Sigmoid colon (tissue), 6 donors: ENCODE measurements at regions not wholly inside any gene's neighbourhood (a gene's known extent, or its start where the extent isn't known, plus 50 kb on each side); places are given as distances from the start of the nearest gene placed in this dataset.

Source experiments
- DNase-seq: peaks from one replicate; pipeline ENCODE4 v3.0.0-alpha.2; 2019
- H3K27ac ChIP-seq, 4 donors: fragments of 200-600 bp; sonication (generic); one replicate each; pipeline ENCODE4 v1.5.1; 2016 to 2019; ENCODE audit warnings: mild to moderate bottlenecking in 1 of 4
- H3K27me3 ChIP-seq, 3 donors: fragments of 200-600 bp; sonication (generic); one replicate each; pipeline ENCODE4 v1.5.1; 2019; ENCODE audit warnings: mild to moderate bottlenecking in 1 of 3
- H3K36me3 ChIP-seq, 4 donors: fragments of 200-600 bp; sonication (generic); one replicate each; pipeline ENCODE4 v1.5.1; 2016 to 2019
- H3K4me1 ChIP-seq, 4 donors: fragments of 200-600 bp; sonication (generic); one replicate each; pipeline ENCODE4 v1.5.1; 2017 to 2019
- H3K4me3 ChIP-seq, 4 donors: fragments of 200-600 bp; sonication (generic); one replicate each; pipeline ENCODE4 v1.5.1; 2017 to 2019; ENCODE audit warnings: mild to moderate bottlenecking in 2 of 4, moderate library complexity in 1 of 4
- H3K9me3 ChIP-seq, 4 donors: fragments of 200-600 bp in 3 of 4; sonication (generic) in 3 of 4; one replicate each; pipeline versions ENCODE4 v1.5.1 to v1.6.1; 2013 to 2019
- CTCF ChIP-seq, 4 experiments: fragments of 450-650 bp in 3 of 4; fragments of 200-600 bp in 1 of 4; IDR thresholded peaks; one replicate each; pipeline ENCODE4 v1.5.1; 2016 to 2019; ENCODE audit warnings: antibody characterized with exemption in 4 of 4, mild to moderate bottlenecking in 3 of 4, moderate library complexity in 2 of 4
- EP300 ChIP-seq, 4 donors: sonication (generic); formaldehyde crosslinking; IDR thresholded peaks; one replicate each; pipeline ENCODE4 v1.6.1; 2017; ENCODE audit warnings: antibody characterized with exemption in 4 of 4
- POLR2A ChIP-seq, 2 donors: fragments of 450-650 bp; IDR thresholded peaks; one replicate each; pipeline ENCODE4 v1.6.1; 2016; ENCODE audit warnings: antibody characterized with exemption in 2 of 2, mild to moderate bottlenecking in 2 of 2, moderate library complexity in 2 of 2
- POLR2AphosphoS5 ChIP-seq, 4 donors: sonication (generic); formaldehyde crosslinking; IDR thresholded peaks; one replicate each; pipeline ENCODE4 v1.6.1; 2017; ENCODE audit warnings: antibody characterized with exemption in 4 of 4
- WGBS, 2 donors: extraction: QIAGEN DNeasy Blood & Tissue Kit; methylation state at CpG; one replicate each; pipeline ENCODE4 v1.1.7; 2013; 5-methylcytosine and 5-hydroxymethylcytosine counted together
- intact Hi-C: fragments of 100-400 bp; cut with DNase I; formaldehyde crosslinking; loops from one replicate; pipeline ENCODE4 v1.15.1; 2023
- donor health status: healthy with polysubstance abuse.
- donor health status: healthy.

GRCh38 chrX:124426288-124427169, 80.2 kb downstream of the SH2D1A start:
- 66 to 71% methylated on average over 9 of the region's 9 CpGs for WGBS, 2 donors
- Histone ChIP-seq H3K27ac (no peak overlapping the region), H3K27me3 (no peaks in the 10 kb centered on the region), H3K9me3 (no peaks in the 10 kb centered on the region), H3K36me3 (no peaks in the 10 kb centered on the region), H3K4me3 (no peak overlapping the region), H3K4me1 (no peaks in the 10 kb centered on the region)
- intact Hi-C loops = no loop called here
- TF ChIP-seq EP300 (IDR thresholded peaks at IDR 0.05) (no peak), POLR2AphosphoS5 (IDR thresholded peaks at IDR 0.05) (no peak), CTCF (IDR thresholded peaks at IDR 0.05) (no peak), POLR2A (IDR thresholded peaks at IDR 0.05) (no peak)
- DNase-seq = no peak

GRCh38 chrX:124433186-124433585, 86.8 kb downstream of the SH2D1A start:
- TF ChIP-seq POLR2A (IDR thresholded peaks at IDR 0.05) (no peak), POLR2AphosphoS5 (IDR thresholded peaks at IDR 0.05) (no peak), EP300 (IDR thresholded peaks at IDR 0.05) (no peak), CTCF (IDR thresholded peaks at IDR 0.05) (no peak)
- H3K4me1 ChIP-seq = no peaks in the 10 kb centered on the region
- no peaks in the 10 kb centered on the region for H3K9me3 ChIP-seq
- H3K4me3 ChIP-seq = no peak overlapping the region
- intact Hi-C loops = no loop called here
- H3K27ac ChIP-seq = no peak overlapping the region
- no peaks in the 10 kb centered on the region for H3K36me3 ChIP-seq
- DNase-seq = no peak
- no peaks in the 10 kb centered on the region for H3K27me3 ChIP-seq
- WGBS, 2 donors = 46 to 95% methylated on average over 2 of the region's 2 CpGs

- no peak for DNase-seq
- no peak overlapping the region for H3K27ac ChIP-seq
- H3K4me1 ChIP-seq = no peaks in the 10 kb centered on the region
- H3K4me3 ChIP-seq = no peak overlapping the region
- H3K36me3 ChIP-seq = no peaks in the 10 kb centered on the region
- intact Hi-C loops = no loop called here
- H3K27me3 ChIP-seq = no peaks in the 10 kb centered on the region
- TF ChIP-seq EP300 (IDR thresholded peaks at IDR 0.05) (no peak), CTCF (IDR thresholded peaks at IDR 0.05) (no peak), POLR2A (IDR thresholded peaks at IDR 0.05) (no peak), POLR2AphosphoS5 (IDR thresholded peaks at IDR 0.05) (no peak)
- no peaks in the 10 kb centered on the region for H3K9me3 ChIP-seq
- WGBS, 2 donors = 70 to 74% methylated on average over 4 of the region's 4 CpGs
Measured at GRCh38 chrX:124435616-124436015, 89.3 kb downstream of the SH2D1A start.

GRCh38 chrX:124440695-124441094, 94.3 kb downstream of the SH2D1A start:
- DNase-seq = no peak
- Histone ChIP-seq H3K36me3 (no peaks in the 10 kb centered on the region), H3K4me3 (no peak overlapping the region), H3K9me3 (no peaks in the 10 kb centered on the region), H3K27ac (no peak overlapping the region), H3K27me3 (no peaks in the 10 kb centered on the region), H3K4me1 (no peaks in the 10 kb centered on the region)
- WGBS, 2 donors = 62 to 85% methylated on average over 2 of the region's 2 CpGs
- intact Hi-C loops = no loop called here
- TF ChIP-seq EP300 (IDR thresholded peaks at IDR 0.05) = no peak
- TF ChIP-seq POLR2A (IDR thresholded peaks at IDR 0.05) = no peak
- TF ChIP-seq CTCF (IDR thresholded peaks at IDR 0.05) = no peak
